Fibroblast of lung (primary cell): ENCODE measurements at regions not wholly inside any gene's neighbourhood (a gene's known extent, or its start where the extent isn't known, plus 50 kb on each side); places are given as distances from the start of the nearest gene placed in this dataset.

Source experiments
- DNase-seq, 2 donors: peaks; one replicate each; pipeline versions ENCODE4 v3.0.0 to v3.0.0-alpha.2; 2010; ENCODE audit warnings: low read depth in 2 of 2
- H2AFZ ChIP-seq: 2 replicates; pipeline ENCODE4 v1.5.1; 2012; ENCODE audit warnings: low read length, control low read depth, inconsistent platforms
- H3K27ac ChIP-seq: 2 replicates; pipeline ENCODE4 v1.5.1; 2011; ENCODE audit warnings: low read length, control low read depth; ENCODE audit not compliant: insufficient read depth
- H3K27me3 ChIP-seq: 2 replicates; pipeline ENCODE4 v1.5.1; 2011; ENCODE audit warnings: mild to moderate bottlenecking, low read length; ENCODE audit not compliant: control insufficient read depth, insufficient read depth
- H3K36me3 ChIP-seq: 2 replicates; pipeline ENCODE4 v1.5.1; 2011; ENCODE audit warnings: low read length; ENCODE audit not compliant: control insufficient read depth, insufficient read depth
- H3K4me1 ChIP-seq: 2 replicates; pipeline ENCODE4 v1.5.1; 2011; ENCODE audit warnings: low read length; ENCODE audit not compliant: control insufficient read depth, insufficient read depth; ENCODE audit errors: extremely low read depth
- H3K4me2 ChIP-seq: 2 replicates; pipeline ENCODE4 v1.5.1; 2011; ENCODE audit warnings: low read length, control low read depth; ENCODE audit not compliant: insufficient read depth; ENCODE audit errors: extremely low read depth
- H3K4me3 ChIP-seq, 4 experiments: fragments of 200-600 bp in 1 of 4; sonication (generic) in 1 of 4; replicated peaks in 1 of 4; 2 replicates each; pipeline ENCODE4 v1.5.1; 2011 to 2016; ENCODE audit warnings: low read length in 4 of 4, low read depth in 3 of 4, mild to moderate bottlenecking in 3 of 4, control low read depth in 2 of 4, inconsistent platforms in 1 of 4, mixed read lengths in 1 of 4; ENCODE audit not compliant: insufficient read depth in 1 of 4; ENCODE audit errors: control extremely low read depth in 1 of 4
- H3K79me2 ChIP-seq: 2 replicates; pipeline ENCODE4 v1.5.1; 2012; ENCODE audit warnings: mild to moderate bottlenecking, low read length, inconsistent platforms; ENCODE audit not compliant: control insufficient read depth, insufficient read depth
- H3K9ac ChIP-seq: 2 replicates; pipeline ENCODE4 v1.5.1; 2011; ENCODE audit warnings: mild to moderate bottlenecking, low read length, control low read depth; ENCODE audit not compliant: insufficient read depth
- H3K9me3 ChIP-seq: 2 replicates; pipeline ENCODE4 v1.5.1; 2012; ENCODE audit warnings: low read depth, low read length; ENCODE audit not compliant: control insufficient read depth, insufficient read depth
- H4K20me1 ChIP-seq: 2 replicates; pipeline ENCODE4 v1.5.1; 2011; ENCODE audit warnings: low read length; ENCODE audit not compliant: control insufficient read depth, insufficient read depth; ENCODE audit errors: extremely low read depth
- EZH2 ChIP-seq: IDR thresholded peaks from 2 replicates; pipeline ENCODE4 v1.5.1; 2012; ENCODE audit warnings: low read length, control low read depth, mild to moderate bottlenecking; ENCODE audit errors: missing control alignments
- TF ChIP-seq, protein P1 (sequence below), 2 donors: IDR thresholded peaks in 1 of 2; conservative IDR thresholded peaks in 1 of 2; 1 replicate in 1 of 2; 2 replicates in 1 of 2; pipeline ENCODE4 v1.5.1; 2011 to 2012; ENCODE audit warnings: low read length in 2 of 2, control low read depth in 1 of 2, inconsistent platforms in 1 of 2, low read depth in 1 of 2, mild to moderate bottlenecking in 1 of 2

DNA sequence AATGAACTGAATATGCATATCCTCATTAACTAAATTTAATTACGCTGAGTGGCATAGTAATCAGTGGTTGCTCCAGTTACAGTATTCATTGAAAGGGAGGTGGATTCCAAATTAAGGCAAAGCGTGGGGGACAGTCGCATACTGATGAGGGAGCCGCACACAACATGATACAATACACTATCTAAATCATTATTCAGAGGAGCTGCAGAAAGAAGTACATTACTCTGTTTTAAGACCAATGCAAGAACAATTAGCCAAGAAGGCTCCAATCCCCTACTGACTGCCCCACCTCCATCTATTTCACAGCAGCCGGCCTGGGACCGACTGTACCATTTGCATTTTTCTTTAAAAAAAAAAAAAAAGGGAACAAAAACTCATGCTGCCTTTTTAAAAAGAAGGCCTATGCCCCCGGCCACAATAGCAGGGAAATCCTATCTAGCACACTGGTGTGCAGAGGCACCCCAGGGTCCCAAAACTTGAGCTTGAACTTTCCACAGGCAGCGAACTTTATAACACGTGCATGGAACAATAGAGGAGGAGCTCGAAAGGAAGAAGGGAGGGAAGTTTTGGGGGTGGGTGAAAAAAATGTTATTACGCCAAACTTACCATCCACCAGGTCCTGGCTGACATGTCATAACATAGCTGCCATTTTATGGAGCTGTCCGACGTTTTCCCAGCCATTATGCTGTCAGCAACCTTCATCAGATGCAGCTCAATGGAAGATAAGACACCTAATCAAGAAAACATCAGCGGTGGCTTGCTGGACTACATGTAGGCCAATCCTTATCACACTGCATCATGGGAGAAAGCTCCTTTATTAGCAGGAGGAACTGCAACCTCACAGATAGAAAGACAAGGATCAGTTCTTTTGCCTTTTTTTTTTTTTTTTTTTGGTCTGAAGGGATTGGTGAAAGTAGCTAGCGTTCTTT lies 161.6 kb downstream of the ZDHHC21 start:
- DNase-seq = no peak
- Histone ChIP-seq H3K79me2 (no peaks in the 10 kb centered on the region), H4K20me1 (no peaks in the 10 kb centered on the region), H3K9me3 (no peaks in the 10 kb centered on the region), H3K27ac (no peak overlapping the region), H2AFZ (no peak overlapping the region), H3K4me3 (no peak overlapping the region), H3K9ac (no peak overlapping the region), H3K4me1 (no peaks in the 10 kb centered on the region), H3K4me2 (no peak overlapping the region), H3K27me3 (no peaks in the 10 kb centered on the region), H3K36me3 (no peaks in the 10 kb centered on the region)
- TF ChIP-seq, protein P1, sequence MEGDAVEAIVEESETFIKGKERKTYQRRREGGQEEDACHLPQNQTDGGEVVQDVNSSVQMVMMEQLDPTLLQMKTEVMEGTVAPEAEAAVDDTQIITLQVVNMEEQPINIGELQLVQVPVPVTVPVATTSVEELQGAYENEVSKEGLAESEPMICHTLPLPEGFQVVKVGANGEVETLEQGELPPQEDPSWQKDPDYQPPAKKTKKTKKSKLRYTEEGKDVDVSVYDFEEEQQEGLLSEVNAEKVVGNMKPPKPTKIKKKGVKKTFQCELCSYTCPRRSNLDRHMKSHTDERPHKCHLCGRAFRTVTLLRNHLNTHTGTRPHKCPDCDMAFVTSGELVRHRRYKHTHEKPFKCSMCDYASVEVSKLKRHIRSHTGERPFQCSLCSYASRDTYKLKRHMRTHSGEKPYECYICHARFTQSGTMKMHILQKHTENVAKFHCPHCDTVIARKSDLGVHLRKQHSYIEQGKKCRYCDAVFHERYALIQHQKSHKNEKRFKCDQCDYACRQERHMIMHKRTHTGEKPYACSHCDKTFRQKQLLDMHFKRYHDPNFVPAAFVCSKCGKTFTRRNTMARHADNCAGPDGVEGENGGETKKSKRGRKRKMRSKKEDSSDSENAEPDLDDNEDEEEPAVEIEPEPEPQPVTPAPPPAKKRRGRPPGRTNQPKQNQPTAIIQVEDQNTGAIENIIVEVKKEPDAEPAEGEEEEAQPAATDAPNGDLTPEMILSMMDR (conservative IDR thresholded peaks at IDR 0.05 in 1 of 2, IDR thresholded peaks at IDR 0.05 in 1 of 2; ENCODE audit: low read depth in 1 of 2, low read length in 2 of 2) = no peak
- TF ChIP-seq EZH2 = no peak

DNA sequence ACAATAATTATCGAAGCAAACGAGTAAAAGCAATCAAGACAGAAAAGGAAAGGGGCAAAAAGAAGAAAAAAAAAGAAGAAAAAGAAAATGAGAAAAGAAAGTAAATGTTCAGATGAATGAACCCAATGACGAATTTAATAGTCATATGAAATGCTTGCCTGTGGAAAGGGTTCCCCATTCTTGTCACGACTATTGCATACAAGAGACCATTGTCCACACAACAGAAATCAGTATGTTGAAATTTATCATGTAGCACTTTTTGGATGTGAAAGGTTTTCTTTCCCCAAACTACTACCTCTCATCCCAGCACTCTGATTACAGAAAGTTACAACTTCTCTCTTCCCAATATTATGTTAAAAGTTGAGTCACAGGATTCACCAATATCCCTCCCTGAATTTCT lies 162.4 kb downstream of the ZDHHC21 start:
- no peak for DNase-seq
- H4K20me1 ChIP-seq = no peaks in the 10 kb centered on the region
- H3K79me2 ChIP-seq = no peaks in the 10 kb centered on the region
- no peaks in the 10 kb centered on the region for H3K4me1 ChIP-seq
- H2AFZ ChIP-seq = no peak overlapping the region
- H3K9me3 ChIP-seq = no peaks in the 10 kb centered on the region
- H3K27ac ChIP-seq = no peak overlapping the region
- no peak overlapping the region for H3K4me2 ChIP-seq
- H3K27me3 ChIP-seq = no peaks in the 10 kb centered on the region
- no peak for TF ChIP-seq EZH2
- TF ChIP-seq, protein P1 (conservative IDR thresholded peaks at IDR 0.05 in 1 of 2, IDR thresholded peaks at IDR 0.05 in 1 of 2; ENCODE audit: low read depth in 1 of 2, low read length in 2 of 2) = no peak
- no peaks in the 10 kb centered on the region for H3K36me3 ChIP-seq
- no peak overlapping the region for H3K4me3 ChIP-seq
- no peak overlapping the region for H3K9ac ChIP-seq

DNA sequence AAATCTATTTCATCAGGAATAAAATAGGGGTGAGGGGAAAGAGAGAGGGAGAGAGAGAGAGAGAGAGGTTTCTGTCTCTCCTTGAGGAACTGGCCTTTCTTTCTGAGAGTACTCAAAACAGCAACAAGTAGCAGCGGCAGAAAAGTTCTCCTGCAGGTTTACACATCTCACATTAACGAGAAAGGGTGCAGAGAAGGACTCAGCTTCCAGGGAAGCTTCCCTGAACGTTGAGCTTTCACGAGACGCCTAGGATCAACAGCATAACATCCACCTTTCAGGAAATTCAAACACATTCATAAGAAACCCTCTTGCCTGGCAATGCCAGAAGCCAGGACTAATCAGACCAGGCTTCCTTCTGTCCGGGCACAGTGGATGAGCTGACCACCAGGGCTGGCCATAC lies 162.9 kb downstream of the ZDHHC21 start:
- H3K36me3 ChIP-seq = no peaks in the 10 kb centered on the region
- TF ChIP-seq EZH2 = no peak
- TF ChIP-seq, protein P1 (conservative IDR thresholded peaks at IDR 0.05 in 1 of 2, IDR thresholded peaks at IDR 0.05 in 1 of 2; ENCODE audit: low read depth in 1 of 2, low read length in 2 of 2) = no peak
- H3K4me3 ChIP-seq = no peak overlapping the region
- no peaks in the 10 kb centered on the region for H3K27me3 ChIP-seq
- no peak overlapping the region for H3K27ac ChIP-seq
- DNase-seq = no peak
- no peak overlapping the region for H2AFZ ChIP-seq
- no peaks in the 10 kb centered on the region for H3K4me1 ChIP-seq
- no peaks in the 10 kb centered on the region for H3K79me2 ChIP-seq
- H3K9me3 ChIP-seq = no peaks in the 10 kb centered on the region
- no peak overlapping the region for H3K9ac ChIP-seq
- no peaks in the 10 kb centered on the region for H4K20me1 ChIP-seq
- H3K4me2 ChIP-seq = no peak overlapping the region
